Mucosa of descending colon (tissue), 3 donors: ENCODE measurements at regions not wholly inside any gene's neighbourhood (a gene's known extent, or its start where the extent isn't known, plus 50 kb on each side); places are given as distances from the start of the nearest gene placed in this dataset.

Source experiments
- ATAC-seq: fragments of 200-7000 bp; cut with Tn5 transposase; one replicate; pipeline ENCODE4 v1.9.1; 2020; ENCODE audit warnings: mild to moderate bottlenecking, moderate library complexity
- DNase-seq, 3 donors: peaks; one replicate each; pipeline ENCODE4 v3.0.0-alpha.2; 2020
- H3K36me3 ChIP-seq: fragments of 200-600 bp; one replicate; pipeline ENCODE4 v1.8.0; 2021; ENCODE audit warnings: low read depth, mild to moderate bottlenecking
- H3K4me1 ChIP-seq: fragments of 200-600 bp; one replicate; pipeline ENCODE4 v1.8.0; 2021; ENCODE audit warnings: low read depth, mild to moderate bottlenecking
- H3K4me3 ChIP-seq: fragments of 200-600 bp; one replicate; pipeline ENCODE4 v1.8.0; 2021; ENCODE audit warnings: mild to moderate bottlenecking
- H3K9me3 ChIP-seq: fragments of 200-600 bp; one replicate; pipeline ENCODE4 v1.8.0; 2021; ENCODE audit warnings: mild to moderate bottlenecking
- CTCF ChIP-seq: fragments of 200-600 bp; IDR thresholded peaks from one replicate; pipeline ENCODE4 v1.8.0; 2022; ENCODE audit warnings: antibody characterized with exemption, mild to moderate bottlenecking
- intact Hi-C, 2 donors: fragments of 100-400 bp; cut with DNase I in 1 of 2; cut with micrococcal nuclease in 1 of 2; formaldehyde crosslinking; loops; one replicate each; pipeline versions ENCODE4 v1.11.0 to v1.11.1; 2022; cut with DNase I, micrococcal nuclease
- donor health status: DM: no; HTN: no; CAD: no; lungs with moderate emphysema.
- donor health status: DM: no; HTN: no; CAD: no.
- donor health status: DM: no; HTN: yes; CAD: no.

GRCh38 chr12:74816398-74817175, 279.0 kb downstream of the ATXN7L3B start:
- no peaks in the 10 kb centered on the region for H3K4me1 ChIP-seq
- no peaks in the 10 kb centered on the region for H3K36me3 ChIP-seq
- no peak for TF ChIP-seq CTCF
- H3K9me3 ChIP-seq = peaks cover 7% of the 10 kb centered on the region
- DNase-seq (no peak), ATAC-seq (no peak)
- no peak overlapping the region for H3K4me3 ChIP-seq
- intact Hi-C loops = no loop called here

- intact Hi-C loops = no loop called here
Observed at GRCh38 chr12:74817499-74817898, 279.9 kb downstream of the ATXN7L3B start.

GRCh38 chr12:74818412-74818811, 280.8 kb downstream of the ATXN7L3B start:
- H3K9me3 ChIP-seq = peaks cover 7% of the 10 kb centered on the region
- no peak overlapping the region for H3K4me3 ChIP-seq
- no peak for TF ChIP-seq CTCF
- peak in 1 of 3 donors; percentile 6 for DNase-seq
- ATAC-seq = no peak
- intact Hi-C loops = no loop called here
- no peaks in the 10 kb centered on the region for H3K36me3 ChIP-seq
- H3K4me1 ChIP-seq = no peaks in the 10 kb centered on the region

More at GRCh38 chr12:74817499-74817898, 279.9 kb downstream of the ATXN7L3B start:
- no peak for DNase-seq
- Histone ChIP-seq H3K36me3 (no peaks in the 10 kb centered on the region), H3K4me3 (no peak overlapping the region), H3K9me3 (peaks cover 7% of the 10 kb centered on the region), H3K4me1 (no peaks in the 10 kb centered on the region)
- ATAC-seq = no peak
- TF ChIP-seq CTCF = no peak

- Histone ChIP-seq H3K9me3 (peaks cover 7% of the 10 kb centered on the region), H3K4me3 (no peak overlapping the region), H3K36me3 (no peaks in the 10 kb centered on the region), H3K4me1 (no peaks in the 10 kb centered on the region)
- DNase-seq (no peak), ATAC-seq (no peak)
- TF ChIP-seq CTCF = no peak
- intact Hi-C loops = no loop called here
Observed at GRCh38 chr12:74820324-74820723, 282.7 kb downstream of the ATXN7L3B start.

GRCh38 chr12:74836567-74836966, 298.9 kb downstream of the ATXN7L3B start:
- no peaks in the 10 kb centered on the region for H3K9me3 ChIP-seq
- no peaks in the 10 kb centered on the region for H3K4me1 ChIP-seq
- ATAC-seq = no peak
- intact Hi-C loops = no loop called here
- no peak for DNase-seq
- no peak for TF ChIP-seq CTCF
- no peaks in the 10 kb centered on the region for H3K36me3 ChIP-seq
- H3K4me3 ChIP-seq = no peak overlapping the region
